ENCODE measurements at regions not wholly inside any gene's neighbourhood (a gene's known extent, or its start where the extent isn't known, plus 50 kb on each side); places are given as distances from the start of the nearest gene placed in this dataset.

- Histone ChIP-seq H3K4me3 (replicated peaks in 1 of 3; ENCODE audit: insufficient read depth in 1 of 3, low read depth in 1 of 3, low read length in 3 of 3) (no peak overlapping the region), H3K9ac (replicated peaks; ENCODE audit: extremely low read depth, insufficient read depth, low read length) (no peak overlapping the region), H3K27ac (ENCODE audit: insufficient read depth, low read depth, low read length) (no peak overlapping the region), H3K36me3 (ENCODE audit: control insufficient read depth in 2 of 2, extremely low read depth in 1 of 2, insufficient read depth in 2 of 2, low read length in 2 of 2) (no peaks in the 10 kb centered on the region), H3K4me1 (ENCODE audit: control insufficient read depth, extremely low read depth, insufficient read depth, low read length) (no peaks in the 10 kb centered on the region), H4K20me1 (replicated peaks; ENCODE audit: control insufficient read depth, extremely low read depth, insufficient read depth, low read length) (no peaks in the 10 kb centered on the region), H3K9me1 (replicated peaks; ENCODE audit: control insufficient read depth, extremely low read depth, insufficient read depth, low read length) (no peaks in the 10 kb centered on the region), H3K27me3 (ENCODE audit: control insufficient read depth in 2 of 2, insufficient read depth in 2 of 2, low read length in 2 of 2) (no peaks in the 10 kb centered on the region), H3K4me2 (ENCODE audit: insufficient read depth, low read length) (no peak overlapping the region), H3K79me2 (ENCODE audit: control insufficient read depth, insufficient read depth, low read length) (no peaks in the 10 kb centered on the region), H3K9me3 (replicated peaks; ENCODE audit: control insufficient read depth, insufficient read depth, low read length) (no peaks in the 10 kb centered on the region), H2AFZ (ENCODE audit: low read depth, low read length) (no peak overlapping the region)
- DNase-seq (ENCODE audit: low read depth, low spot score), result no peak
- POLR2A ChIA-PET, result no interaction called here
- dilution Hi-C loops (cut with MboI; ENCODE audit: extremely low pct_ligation_motif_present, low sequenced_read_pairs) (no loop called here), intact Hi-C loops (cut with micrococcal nuclease) (no loop called here)
- BruUV-seq (replicated peaks), result no TSS peak
- TF ChIP-seq FOS (IDR thresholded peaks at IDR 0.05; ENCODE audit: borderline replicate concordance, insufficient read depth, low read length) (no peak), MYC (IDR thresholded peaks at IDR 0.05; ENCODE audit: low read depth, low read length) (no peak)
- FAIRE-seq, result no peak
- CTCF ChIA-PET, result no interaction called here
Observed at GRCh38 chr6:19759117-19759880, 77.9 kb upstream of the ID4 start.

GRCh38 chr6:19761121-19761520, 76.0 kb upstream of the ID4 start:
- Histone ChIP-seq H3K9me3 (replicated peaks; ENCODE audit: control insufficient read depth, insufficient read depth, low read length) (no peaks in the 10 kb centered on the region), H3K27ac (ENCODE audit: insufficient read depth, low read depth, low read length) (no peak overlapping the region), H3K27me3 (ENCODE audit: control insufficient read depth in 2 of 2, insufficient read depth in 2 of 2, low read length in 2 of 2) (no peaks in the 10 kb centered on the region), H3K4me3 (replicated peaks in 1 of 3; ENCODE audit: insufficient read depth in 1 of 3, low read depth in 1 of 3, low read length in 3 of 3) (no peak overlapping the region), H3K36me3 (ENCODE audit: control insufficient read depth in 2 of 2, extremely low read depth in 1 of 2, insufficient read depth in 2 of 2, low read length in 2 of 2) (no peaks in the 10 kb centered on the region), H2AFZ (ENCODE audit: low read depth, low read length) (no peak overlapping the region), H3K79me2 (ENCODE audit: control insufficient read depth, insufficient read depth, low read length) (no peaks in the 10 kb centered on the region), H4K20me1 (replicated peaks; ENCODE audit: control insufficient read depth, extremely low read depth, insufficient read depth, low read length) (no peaks in the 10 kb centered on the region), H3K9ac (replicated peaks; ENCODE audit: extremely low read depth, insufficient read depth, low read length) (no peak overlapping the region), H3K9me1 (replicated peaks; ENCODE audit: control insufficient read depth, extremely low read depth, insufficient read depth, low read length) (no peaks in the 10 kb centered on the region), H3K4me1 (ENCODE audit: control insufficient read depth, extremely low read depth, insufficient read depth, low read length) (no peaks in the 10 kb centered on the region), H3K4me2 (ENCODE audit: insufficient read depth, low read length) (no peak overlapping the region)
- FAIRE-seq (no peak), DNase-seq (ENCODE audit: low read depth, low spot score) (no peak)
- intact Hi-C loops (cut with micrococcal nuclease) (no loop called here), dilution Hi-C loops (cut with MboI; ENCODE audit: extremely low pct_ligation_motif_present, low sequenced_read_pairs) (no loop called here)
- no peak for TF ChIP-seq POLR2AphosphoS5 (IDR thresholded peaks at IDR 0.05; ENCODE audit: insufficient read depth, low read depth, low read length)
- no peak for TF ChIP-seq EZH2 (IDR thresholded peaks at IDR 0.05; ENCODE audit: borderline replicate concordance, low read depth, low read length, severe bottlenecking)
- no peak for TF ChIP-seq POLR2A (IDR thresholded peaks at IDR 0.05; ENCODE audit: low read depth, low read length)
- no peak for TF ChIP-seq FOS (IDR thresholded peaks at IDR 0.05; ENCODE audit: borderline replicate concordance, insufficient read depth, low read length)
- TF ChIP-seq, protein P1, sequence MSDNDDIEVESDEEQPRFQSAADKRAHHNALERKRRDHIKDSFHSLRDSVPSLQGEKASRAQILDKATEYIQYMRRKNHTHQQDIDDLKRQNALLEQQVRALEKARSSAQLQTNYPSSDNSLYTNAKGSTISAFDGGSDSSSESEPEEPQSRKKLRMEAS (IDR thresholded peaks at IDR 0.05; ENCODE audit: insufficient read depth, insufficient read length), result no peak
- POLR2A ChIA-PET, result no interaction called here
- BruUV-seq (replicated peaks), result no TSS peak
- CTCF ChIA-PET, result no interaction called here

All from endothelial cell of umbilical vein (primary cell).